Activated CD4-positive, alpha-beta memory T cell treated with anti-CD3 and anti-CD28 coated beads for 36 hours (primary cell): ENCODE measurements at regions not wholly inside any gene's neighbourhood (a gene's known extent, or its start where the extent isn't known, plus 50 kb on each side); places are given as distances from the start of the nearest gene placed in this dataset.

ENCODE experiments used
- CTCF ChIA-PET: fragments of 350-600 bp; sonication (Branson Sonifier 250); formaldehyde crosslinking; loops from one replicate; lab custom pipeline; 2021; ENCODE audit warnings: antibody characterized with exemption, inconsistent platforms; lab: Charles Lee
- POLR2A ChIA-PET: fragments of 350-600 bp; sonication (Branson Sonifier 250); formaldehyde crosslinking; loops from one replicate; lab custom pipeline; 2021; ENCODE audit warnings: antibody characterized with exemption; lab: Charles Lee
- DNase-seq: peaks from one replicate; pipeline ENCODE4 v3.0.0-alpha.2; 2020
- H3K27ac Mint-ChIP-seq: one replicate; pipeline ENCODE4 v1.8.0; 2021; ENCODE audit warnings: mixed read lengths
- H3K27me3 Mint-ChIP-seq: one replicate; pipeline ENCODE4 v1.8.0; 2021; ENCODE audit warnings: mixed read lengths
- H3K36me3 Mint-ChIP-seq: one replicate; pipeline ENCODE4 v1.8.0; 2021; ENCODE audit warnings: mixed read lengths
- H3K4me1 Mint-ChIP-seq: one replicate; pipeline ENCODE4 v1.8.0; 2021; ENCODE audit warnings: low read depth, mixed read lengths
- H3K4me3 Mint-ChIP-seq: one replicate; pipeline ENCODE4 v1.8.0; 2021; ENCODE audit warnings: mild to moderate bottlenecking, mixed read lengths
- H3K9me3 Mint-ChIP-seq: one replicate; pipeline ENCODE4 v1.8.0; 2021; ENCODE audit warnings: mixed read lengths
- intact Hi-C: fragments of 100-400 bp; cut with micrococcal nuclease; formaldehyde crosslinking; loops from one replicate; pipeline ENCODE4 v1.15.1; 2023

- Mint-ChIP-seq H3K4me3 (no peak overlapping the region), H3K27ac (no peak overlapping the region), H3K4me1 (no peaks in the 10 kb centered on the region), H3K36me3 (no peaks in the 10 kb centered on the region), H3K27me3 (no peaks in the 10 kb centered on the region), H3K9me3 (no peaks in the 10 kb centered on the region)
- ChIA-PET POLR2A (no interaction called here), CTCF (no interaction called here)
- no peak for DNase-seq
- intact Hi-C loops, result no loop called here
These were observed 219.0 kb upstream of the FGF13 start for GRCh38 chrX:138930583-138930945.

- intact Hi-C loops, result no loop called here
- CTCF ChIA-PET, result no interaction called here
- no peaks in the 10 kb centered on the region for H3K27me3 Mint-ChIP-seq
- H3K4me1 Mint-ChIP-seq, result no peaks in the 10 kb centered on the region
- H3K27ac Mint-ChIP-seq, result no peak overlapping the region
- no peaks in the 10 kb centered on the region for H3K9me3 Mint-ChIP-seq
- POLR2A ChIA-PET, result no interaction called here
- no peak for DNase-seq
- H3K36me3 Mint-ChIP-seq, result no peaks in the 10 kb centered on the region
- no peak overlapping the region for H3K4me3 Mint-ChIP-seq
These were observed 218.5 kb upstream of the FGF13 start for GRCh38 chrX:138929926-138930582.

GRCh38 chrX:138928737-138929459, 217.4 kb upstream of the FGF13 start:
- H3K4me1 Mint-ChIP-seq, result no peaks in the 10 kb centered on the region
- ChIA-PET CTCF (no interaction called here), POLR2A (no interaction called here)
- DNase-seq, result no peak
- no peaks in the 10 kb centered on the region for H3K36me3 Mint-ChIP-seq
- no peaks in the 10 kb centered on the region for H3K9me3 Mint-ChIP-seq
- intact Hi-C loops, result no loop called here
- H3K4me3 Mint-ChIP-seq, result no peak overlapping the region
- H3K27me3 Mint-ChIP-seq, result no peaks in the 10 kb centered on the region
- H3K27ac Mint-ChIP-seq, result no peak overlapping the region

GRCh38 chrX:138925330-138925729, 213.8 kb upstream of the FGF13 start:
- ChIA-PET POLR2A (no interaction called here), CTCF (no interaction called here)
- intact Hi-C loops, result no loop called here
- H3K9me3 Mint-ChIP-seq, result no peaks in the 10 kb centered on the region
- DNase-seq, result no peak
- no peak overlapping the region for H3K27ac Mint-ChIP-seq
- H3K4me1 Mint-ChIP-seq, result no peaks in the 10 kb centered on the region
- H3K36me3 Mint-ChIP-seq, result no peaks in the 10 kb centered on the region
- no peaks in the 10 kb centered on the region for H3K27me3 Mint-ChIP-seq
- H3K4me3 Mint-ChIP-seq, result no peak overlapping the region

- H3K27me3 Mint-ChIP-seq, result no peaks in the 10 kb centered on the region
- intact Hi-C loops, result no loop called here
- no peaks in the 10 kb centered on the region for H3K4me1 Mint-ChIP-seq
- DNase-seq, result no peak
- no peaks in the 10 kb centered on the region for H3K36me3 Mint-ChIP-seq
- POLR2A ChIA-PET, result no interaction called here
- no peak overlapping the region for H3K4me3 Mint-ChIP-seq
- CTCF ChIA-PET, result no interaction called here
- no peaks in the 10 kb centered on the region for H3K9me3 Mint-ChIP-seq
- H3K27ac Mint-ChIP-seq, result no peak overlapping the region
These were observed 212.3 kb upstream of the FGF13 start for GRCh38 chrX:138923805-138924204.

- H3K27ac Mint-ChIP-seq, result no peak overlapping the region
- no peaks in the 10 kb centered on the region for H3K36me3 Mint-ChIP-seq
- ChIA-PET POLR2A (no interaction called here), CTCF (no interaction called here)
- no peak overlapping the region for H3K4me3 Mint-ChIP-seq
- intact Hi-C loops, result no loop called here
- H3K4me1 Mint-ChIP-seq, result no peaks in the 10 kb centered on the region
- DNase-seq, result no peak
- H3K27me3 Mint-ChIP-seq, result no peaks in the 10 kb centered on the region
- H3K9me3 Mint-ChIP-seq, result no peaks in the 10 kb centered on the region
These were observed 209.5 kb upstream of the FGF13 start for GRCh38 chrX:138921031-138921430.

GRCh38 chrX:138917781-138918180, 206.3 kb upstream of the FGF13 start:
- no peaks in the 10 kb centered on the region for H3K4me1 Mint-ChIP-seq
- ChIA-PET POLR2A (no interaction called here), CTCF (no interaction called here)
- no peak for DNase-seq
- H3K27me3 Mint-ChIP-seq, result no peaks in the 10 kb centered on the region
- no peak overlapping the region for H3K27ac Mint-ChIP-seq
- intact Hi-C loops, result no loop called here
- H3K9me3 Mint-ChIP-seq, result no peaks in the 10 kb centered on the region
- H3K4me3 Mint-ChIP-seq, result no peak overlapping the region
- H3K36me3 Mint-ChIP-seq, result no peaks in the 10 kb centered on the region

- H3K4me1 Mint-ChIP-seq, result no peaks in the 10 kb centered on the region
- intact Hi-C loops, result no loop called here
- CTCF ChIA-PET, result no interaction called here
- POLR2A ChIA-PET, result no interaction called here
- H3K27me3 Mint-ChIP-seq, result no peaks in the 10 kb centered on the region
- no peak overlapping the region for H3K27ac Mint-ChIP-seq
- no peaks in the 10 kb centered on the region for H3K9me3 Mint-ChIP-seq
- H3K4me3 Mint-ChIP-seq, result no peak overlapping the region
- DNase-seq, result no peak
- H3K36me3 Mint-ChIP-seq, result no peaks in the 10 kb centered on the region
These were observed 203.2 kb upstream of the FGF13 start for GRCh38 chrX:138914767-138915166.

- no peaks in the 10 kb centered on the region for H3K4me1 Mint-ChIP-seq
- H3K27ac Mint-ChIP-seq, result no peak overlapping the region
These were observed 197.1 kb upstream of the FGF13 start for GRCh38 chrX:138908577-138908976.

GRCh38 chrX:138897621-138898492, 186.3 kb upstream of the FGF13 start:
- intact Hi-C loops, result no loop called here
- no peaks in the 10 kb centered on the region for H3K9me3 Mint-ChIP-seq
- no peaks in the 10 kb centered on the region for H3K27me3 Mint-ChIP-seq
- ChIA-PET CTCF (no interaction called here), POLR2A (no interaction called here)
- no peaks in the 10 kb centered on the region for H3K4me1 Mint-ChIP-seq
- no peak overlapping the region for H3K27ac Mint-ChIP-seq
- no peak overlapping the region for H3K4me3 Mint-ChIP-seq
- DNase-seq, result no peak
- H3K36me3 Mint-ChIP-seq, result no peaks in the 10 kb centered on the region

More at GRCh38 chrX:138908577-138908976, 197.1 kb upstream of the FGF13 start:
- no peaks in the 10 kb centered on the region for H3K9me3 Mint-ChIP-seq
- no peak overlapping the region for H3K4me3 Mint-ChIP-seq
- H3K27me3 Mint-ChIP-seq, result no peaks in the 10 kb centered on the region
- ChIA-PET CTCF (no interaction called here), POLR2A (no interaction called here)
- intact Hi-C loops, result no loop called here
- DNase-seq, result no peak
- H3K36me3 Mint-ChIP-seq, result no peaks in the 10 kb centered on the region

- ChIA-PET POLR2A (no interaction called here), CTCF (no interaction called here)
- Mint-ChIP-seq H3K4me1 (no peaks in the 10 kb centered on the region), H3K36me3 (no peaks in the 10 kb centered on the region), H3K9me3 (no peaks in the 10 kb centered on the region), H3K27me3 (no peaks in the 10 kb centered on the region), H3K27ac (no peak overlapping the region), H3K4me3 (no peak overlapping the region)
- DNase-seq, result no peak
- intact Hi-C loops, result no loop called here
These were observed 179.0 kb upstream of the FGF13 start for GRCh38 chrX:138890491-138890890.

GRCh38 chrX:138889149-138889548, 177.6 kb upstream of the FGF13 start:
- H3K36me3 Mint-ChIP-seq, result no peaks in the 10 kb centered on the region
- POLR2A ChIA-PET, result no interaction called here

More at GRCh38 chrX:138889149-138889548, 177.6 kb upstream of the FGF13 start:
- intact Hi-C loops, result no loop called here
- Mint-ChIP-seq H3K4me3 (no peak overlapping the region), H3K27me3 (no peaks in the 10 kb centered on the region), H3K4me1 (no peaks in the 10 kb centered on the region), H3K27ac (no peak overlapping the region), H3K9me3 (no peaks in the 10 kb centered on the region)
- no peak for DNase-seq
- CTCF ChIA-PET, result no interaction called here
